Stomach (tissue), 4 donors: ENCODE measurements at regions not wholly inside any gene's neighbourhood (a gene's known extent, or its start where the extent isn't known, plus 50 kb on each side); places are given as distances from the start of the nearest gene placed in this dataset.

Experiments
- CTCF ChIP-seq, 7 experiments: fragments of 450-650 bp in 4 of 7; fragments of 200-600 bp in 3 of 7; sonication (generic) in 3 of 7; IDR thresholded peaks; one replicate each; pipeline ENCODE4 v1.5.1; 2016 to 2019; ENCODE audit warnings: antibody characterized with exemption in 7 of 7, control low read depth in 2 of 7, mild to moderate bottlenecking in 1 of 7
- EP300 ChIP-seq: sonication (generic); formaldehyde crosslinking; IDR thresholded peaks from one replicate; pipeline ENCODE4 v1.6.1; 2017; ENCODE audit warnings: antibody characterized with exemption
- POLR2AphosphoS5 ChIP-seq, 3 donors: sonication (generic); formaldehyde crosslinking; IDR thresholded peaks; one replicate each; pipeline ENCODE4 v1.6.1; 2016; ENCODE audit warnings: antibody characterized with exemption in 3 of 3

GRCh38 chr5:102583276-102584124 lies 84.7 kb upstream of the SLCO6A1 start:
- TF ChIP-seq CTCF (IDR thresholded peaks at IDR 0.05): peak in 1 of 7 experiments; percentile 35
- TF ChIP-seq POLR2AphosphoS5 (IDR thresholded peaks at IDR 0.05): no peak
- no peak for TF ChIP-seq EP300
